ENCODE measurements at regions not wholly inside any gene's neighbourhood (a gene's known extent, or its start where the extent isn't known, plus 50 kb on each side); places are given as distances from the start of the nearest gene placed in this dataset.

DNA sequence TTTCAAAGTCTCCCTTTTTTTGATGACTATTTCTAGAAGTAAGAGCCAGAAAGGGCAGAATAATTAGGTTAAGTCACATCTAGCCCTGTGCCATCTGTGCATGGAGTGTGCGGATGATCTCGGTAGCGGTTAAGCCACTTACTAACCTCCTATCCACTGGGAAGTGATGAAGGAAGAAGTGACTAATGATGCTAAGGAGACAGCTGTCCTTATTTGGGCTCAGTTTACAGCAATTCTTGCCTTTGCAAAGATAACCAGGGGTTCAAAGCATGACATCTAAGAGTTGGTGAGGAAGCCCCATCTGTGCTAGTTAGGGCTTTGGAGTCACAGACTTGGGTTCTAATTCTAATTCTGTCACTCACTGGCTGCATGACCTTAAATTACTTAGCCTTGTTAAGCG lies 62.4 kb upstream of the RREB1 start:
- TF ChIP-seq, protein P1, sequence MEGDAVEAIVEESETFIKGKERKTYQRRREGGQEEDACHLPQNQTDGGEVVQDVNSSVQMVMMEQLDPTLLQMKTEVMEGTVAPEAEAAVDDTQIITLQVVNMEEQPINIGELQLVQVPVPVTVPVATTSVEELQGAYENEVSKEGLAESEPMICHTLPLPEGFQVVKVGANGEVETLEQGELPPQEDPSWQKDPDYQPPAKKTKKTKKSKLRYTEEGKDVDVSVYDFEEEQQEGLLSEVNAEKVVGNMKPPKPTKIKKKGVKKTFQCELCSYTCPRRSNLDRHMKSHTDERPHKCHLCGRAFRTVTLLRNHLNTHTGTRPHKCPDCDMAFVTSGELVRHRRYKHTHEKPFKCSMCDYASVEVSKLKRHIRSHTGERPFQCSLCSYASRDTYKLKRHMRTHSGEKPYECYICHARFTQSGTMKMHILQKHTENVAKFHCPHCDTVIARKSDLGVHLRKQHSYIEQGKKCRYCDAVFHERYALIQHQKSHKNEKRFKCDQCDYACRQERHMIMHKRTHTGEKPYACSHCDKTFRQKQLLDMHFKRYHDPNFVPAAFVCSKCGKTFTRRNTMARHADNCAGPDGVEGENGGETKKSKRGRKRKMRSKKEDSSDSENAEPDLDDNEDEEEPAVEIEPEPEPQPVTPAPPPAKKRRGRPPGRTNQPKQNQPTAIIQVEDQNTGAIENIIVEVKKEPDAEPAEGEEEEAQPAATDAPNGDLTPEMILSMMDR (IDR thresholded peaks at IDR 0.05 in 8 of 11, conservative IDR thresholded peaks at IDR 0.05 in 3 of 11): no peak
- TF ChIP-seq POLR2AphosphoS5 (IDR thresholded peaks at IDR 0.05): no peak
- TF ChIP-seq POLR2A (IDR thresholded peaks at IDR 0.05): no peak
